ENCODE measurements at regions not wholly inside any gene's neighbourhood (a gene's known extent, or its start where the extent isn't known, plus 50 kb on each side); places are given as distances from the start of the nearest gene placed in this dataset.
"Not testable (repeated sequence)": the region's sequence is repeated elsewhere in the genome, so short reads cannot be mapped to it uniquely, and the experiment has no call there.

GRCh38 chr9:6128030-6128429 is 87.6 kb upstream of the IL33 start:
- no peaks in the 10 kb centered on the region for H3K9me3 ChIP-seq (replicated peaks; ENCODE audit: low read length)
- H3K27me3 ChIP-seq (ENCODE audit: control insufficient read depth, insufficient read depth, low read length), result peaks cover 17% of the 10 kb centered on the region
- H3K4me3 ChIP-seq (ENCODE audit: low read length), result no peak overlapping the region
- no peak overlapping the region for H3K4me2 ChIP-seq (ENCODE audit: low read length)
- H3K4me1 ChIP-seq (ENCODE audit: control insufficient read depth, insufficient read depth, low read length), result no peaks in the 10 kb centered on the region
- no peaks in the 10 kb centered on the region for H3K36me3 ChIP-seq (ENCODE audit: insufficient read depth, low read length)
- no peak overlapping the region for H3K9ac ChIP-seq (ENCODE audit: low read depth, low read length)

DNA sequence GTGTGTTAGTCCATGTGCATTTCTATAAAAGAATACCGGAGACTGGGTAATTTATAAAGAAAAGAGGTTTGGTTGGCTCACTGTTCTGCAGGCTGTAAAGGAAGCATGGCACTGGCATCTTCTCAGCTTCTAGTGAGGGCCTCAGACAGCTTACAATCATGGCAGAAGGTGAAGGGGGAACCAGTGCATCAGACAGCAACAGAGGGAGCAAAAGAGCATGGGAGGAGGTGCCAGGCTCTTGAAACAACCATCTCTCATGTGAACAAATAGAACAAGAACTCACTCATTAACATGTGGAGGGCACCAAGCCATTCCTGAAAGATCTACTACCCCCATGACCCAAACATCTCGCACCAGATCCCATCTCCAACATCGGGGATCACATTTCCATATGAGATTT is 89.2 kb upstream of the IL33 start:
- Histone ChIP-seq H3K36me3 (ENCODE audit: insufficient read depth, low read length) (no peaks in the 10 kb centered on the region), H3K27me3 (ENCODE audit: control insufficient read depth, insufficient read depth, low read length) (peaks cover 17% of the 10 kb centered on the region), H3K9me3 (replicated peaks; ENCODE audit: low read length) (no peaks in the 10 kb centered on the region), H3K9ac (ENCODE audit: low read depth, low read length) (no peak overlapping the region), H3K4me1 (ENCODE audit: control insufficient read depth, insufficient read depth, low read length) (no peaks in the 10 kb centered on the region), H3K4me3 (ENCODE audit: low read length) (no peak overlapping the region), H3K4me2 (ENCODE audit: low read length) (no peak overlapping the region)

GRCh38 chr9:6123416-6123815 is 92.2 kb upstream of the IL33 start:
- Histone ChIP-seq H3K4me2 (ENCODE audit: low read length) (no peak overlapping the region), H3K4me3 (ENCODE audit: low read length) (no peak overlapping the region), H3K36me3 (ENCODE audit: insufficient read depth, low read length) (no peaks in the 10 kb centered on the region), H3K4me1 (ENCODE audit: control insufficient read depth, insufficient read depth, low read length) (no peaks in the 10 kb centered on the region), H3K9ac (ENCODE audit: low read depth, low read length) (no peak overlapping the region), H3K9me3 (replicated peaks; ENCODE audit: low read length) (no peaks in the 10 kb centered on the region), H3K27me3 (ENCODE audit: control insufficient read depth, insufficient read depth, low read length) (peaks cover 17% of the 10 kb centered on the region)

- Histone ChIP-seq H3K36me3 (ENCODE audit: insufficient read depth, low read length) (no peaks in the 10 kb centered on the region), H3K4me3 (ENCODE audit: low read length) (no peak overlapping the region), H3K9ac (ENCODE audit: low read depth, low read length) (no peak overlapping the region), H3K9me3 (replicated peaks; ENCODE audit: low read length) (no peaks in the 10 kb centered on the region), H3K27me3 (ENCODE audit: control insufficient read depth, insufficient read depth, low read length) (peaks cover 12% of the 10 kb centered on the region), H3K4me2 (ENCODE audit: low read length) (no peak overlapping the region), H3K4me1 (ENCODE audit: control insufficient read depth, insufficient read depth, low read length) (no peaks in the 10 kb centered on the region)
Measured at GRCh38 chr9:6121707-6122106, 93.9 kb upstream of the IL33 start.

GRCh38 chr9:6114424-6114823 is 99.0 kb upstream of the RANBP6 start:
- Histone ChIP-seq H3K4me1 (ENCODE audit: control insufficient read depth, insufficient read depth, low read length) (no peaks in the 10 kb centered on the region), H3K36me3 (ENCODE audit: insufficient read depth, low read length) (no peaks in the 10 kb centered on the region), H3K9ac (ENCODE audit: low read depth, low read length) (no peak overlapping the region), H3K9me3 (replicated peaks; ENCODE audit: low read length) (no peaks in the 10 kb centered on the region), H3K4me3 (ENCODE audit: low read length) (no peak overlapping the region), H3K27me3 (ENCODE audit: control insufficient read depth, insufficient read depth, low read length) (no peaks in the 10 kb centered on the region), H3K4me2 (ENCODE audit: low read length) (no peak overlapping the region)

DNA sequence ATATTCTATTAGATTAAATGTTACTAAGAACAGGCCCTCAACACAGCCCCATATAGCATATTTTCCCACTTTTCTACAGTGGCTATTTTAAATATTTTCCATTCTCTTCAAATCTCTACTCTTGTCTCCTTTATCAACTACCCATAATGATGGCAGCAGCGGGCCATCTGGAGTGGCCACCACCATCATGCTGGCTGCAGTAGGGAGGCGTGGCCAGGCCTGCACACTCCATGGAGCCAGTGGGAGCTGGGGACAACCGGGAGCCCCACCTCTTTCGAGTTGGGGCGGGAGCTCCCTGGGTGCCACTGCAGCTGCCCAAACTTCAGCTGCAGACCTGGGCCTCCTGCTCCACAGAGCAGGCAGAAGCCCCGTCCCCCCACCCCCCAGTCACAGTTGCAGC is 98.4 kb upstream of the RANBP6 start:
- Histone ChIP-seq H3K27me3 (ENCODE audit: control insufficient read depth, insufficient read depth, low read length) (no peaks in the 10 kb centered on the region), H3K4me3 (ENCODE audit: low read length) (no peak overlapping the region), H3K9me3 (replicated peaks; ENCODE audit: low read length) (no peaks in the 10 kb centered on the region), H3K4me1 (ENCODE audit: control insufficient read depth, insufficient read depth, low read length) (no peaks in the 10 kb centered on the region), H3K36me3 (ENCODE audit: insufficient read depth, low read length) (no peaks in the 10 kb centered on the region), H3K9ac (ENCODE audit: low read depth, low read length) (no peak overlapping the region), H3K4me2 (ENCODE audit: low read length) (no peak overlapping the region)

DNA sequence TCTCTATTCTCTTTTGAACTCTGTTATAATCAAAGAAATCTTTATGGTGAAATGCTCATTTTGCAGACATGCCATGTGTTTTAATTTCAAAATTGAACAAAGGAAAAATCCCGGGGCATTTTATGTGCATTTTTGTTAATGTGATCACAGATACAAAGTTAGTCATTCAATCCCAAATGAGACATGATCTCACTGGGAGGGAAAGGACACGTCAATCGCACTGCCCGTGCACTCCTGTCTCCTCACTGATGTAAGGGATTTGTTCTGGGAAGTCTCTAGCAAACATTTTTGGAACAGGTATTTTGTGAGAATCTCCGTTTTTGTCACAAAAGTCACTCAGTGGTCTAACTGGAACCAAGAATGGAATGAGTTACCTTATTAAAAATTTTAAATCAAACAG is 97.9 kb upstream of the RANBP6 start:
- no peaks in the 10 kb centered on the region for H3K27me3 ChIP-seq (ENCODE audit: control insufficient read depth, insufficient read depth, low read length)
- H3K36me3 ChIP-seq (ENCODE audit: insufficient read depth, low read length), result no peaks in the 10 kb centered on the region
- H3K4me3 ChIP-seq (ENCODE audit: low read length), result no peak overlapping the region
- no peak overlapping the region for H3K4me2 ChIP-seq (ENCODE audit: low read length)
- H3K4me1 ChIP-seq (ENCODE audit: control insufficient read depth, insufficient read depth, low read length), result no peaks in the 10 kb centered on the region
- H3K9me3 ChIP-seq (replicated peaks; ENCODE audit: low read length), result no peaks in the 10 kb centered on the region
- H3K9ac ChIP-seq (ENCODE audit: low read depth, low read length), result no peak overlapping the region

- Histone ChIP-seq H3K4me2 (ENCODE audit: low read length) (no peak overlapping the region), H3K36me3 (ENCODE audit: insufficient read depth, low read length) (no peaks in the 10 kb centered on the region), H3K4me3 (ENCODE audit: low read length) (no peak overlapping the region), H3K9ac (ENCODE audit: low read depth, low read length) (no peak overlapping the region), H3K4me1 (ENCODE audit: control insufficient read depth, insufficient read depth, low read length) (no peaks in the 10 kb centered on the region), H3K9me3 (replicated peaks; ENCODE audit: low read length) (no peaks in the 10 kb centered on the region), H3K27me3 (ENCODE audit: control insufficient read depth, insufficient read depth, low read length) (peaks cover 3% of the 10 kb centered on the region)
Measured at GRCh38 chr9:6109986-6110385, 94.6 kb upstream of the RANBP6 start.

- H3K4me3 ChIP-seq (ENCODE audit: low read length), result no peak overlapping the region
- no peaks in the 10 kb centered on the region for H3K9me3 ChIP-seq (replicated peaks; ENCODE audit: low read length)
Measured at GRCh38 chr9:6109571-6109970, 94.1 kb upstream of the RANBP6 start.

DNA sequence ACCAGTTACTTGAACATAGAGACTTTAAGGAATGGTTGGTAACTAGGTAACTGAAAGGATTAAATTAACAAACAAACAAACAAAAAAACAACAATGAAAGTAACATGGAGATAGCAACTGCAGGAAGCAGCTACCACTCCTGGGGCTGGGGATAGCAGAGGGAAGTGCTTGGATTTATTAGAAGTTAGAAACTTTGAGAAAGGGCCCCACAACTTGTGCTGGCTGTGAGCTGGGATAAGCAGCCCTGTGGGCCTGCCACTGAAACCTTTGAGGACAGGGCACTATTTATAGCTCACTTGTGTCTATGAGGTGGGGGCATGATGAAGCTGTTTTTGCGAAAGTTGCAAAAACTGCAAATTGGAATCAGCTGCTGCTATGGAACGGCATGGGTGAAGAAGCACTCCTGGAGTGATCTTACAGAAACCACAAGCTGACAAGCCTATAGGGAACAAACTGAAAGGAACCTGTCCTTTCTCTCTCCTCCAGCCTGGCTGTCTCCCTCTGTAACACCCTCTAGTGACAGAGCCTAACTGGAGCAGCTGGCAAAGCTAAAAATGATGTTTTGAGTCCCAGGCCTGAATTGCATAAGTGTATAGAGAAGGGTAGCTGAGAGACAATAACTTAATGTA is 91.4 kb upstream of the RANBP6 start:
- Histone ChIP-seq H3K4me2 (ENCODE audit: low read length) (no peak overlapping the region), H3K9ac (ENCODE audit: low read depth, low read length) (no peak overlapping the region), H3K27me3 (ENCODE audit: control insufficient read depth, insufficient read depth, low read length) (peaks cover 3% of the 10 kb centered on the region), H3K9me3 (replicated peaks; ENCODE audit: low read length) (no peaks in the 10 kb centered on the region), H3K4me1 (ENCODE audit: control insufficient read depth, insufficient read depth, low read length) (no peaks in the 10 kb centered on the region), H3K4me3 (ENCODE audit: low read length) (no peak overlapping the region), H3K36me3 (ENCODE audit: insufficient read depth, low read length) (no peaks in the 10 kb centered on the region)

More at GRCh38 chr9:6109571-6109970, 94.1 kb upstream of the RANBP6 start:
- Histone ChIP-seq H3K4me2 (ENCODE audit: low read length) (no peak overlapping the region), H3K9ac (ENCODE audit: low read depth, low read length) (no peak overlapping the region), H3K4me1 (ENCODE audit: control insufficient read depth, insufficient read depth, low read length) (no peaks in the 10 kb centered on the region), H3K36me3 (ENCODE audit: insufficient read depth, low read length) (no peaks in the 10 kb centered on the region), H3K27me3 (ENCODE audit: control insufficient read depth, insufficient read depth, low read length) (peaks cover 3% of the 10 kb centered on the region)

GRCh38 chr9:6105738-6106137 is 90.3 kb upstream of the RANBP6 start:
- H3K27me3 ChIP-seq (ENCODE audit: control insufficient read depth, insufficient read depth, low read length), result peaks cover 3% of the 10 kb centered on the region
- H3K4me1 ChIP-seq (ENCODE audit: control insufficient read depth, insufficient read depth, low read length), result no peaks in the 10 kb centered on the region

DNA sequence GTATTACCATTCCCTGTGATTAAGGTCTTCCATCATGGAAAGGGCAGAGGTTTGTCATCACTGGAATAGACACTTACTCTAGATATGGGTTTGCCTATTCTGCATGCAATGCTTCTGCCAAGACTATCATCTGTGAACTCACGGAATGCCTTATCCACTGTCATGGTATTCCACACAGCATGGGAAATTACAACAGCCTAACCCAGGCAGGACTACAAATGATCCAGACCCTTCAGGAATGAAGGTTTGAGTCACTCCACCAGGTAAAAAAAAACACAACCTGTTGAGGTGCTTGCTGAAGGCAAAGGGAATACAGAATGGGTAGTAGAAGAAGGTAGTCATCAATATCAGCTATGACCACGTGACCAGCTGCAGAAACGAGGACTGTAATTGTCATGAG is 89.0 kb upstream of the RANBP6 start:
- not testable (repeated sequence) for H3K4me2 ChIP-seq (ENCODE audit: low read length); H3K36me3 ChIP-seq (ENCODE audit: insufficient read depth, low read length); H3K27me3 ChIP-seq (ENCODE audit: control insufficient read depth, insufficient read depth, low read length); H3K4me1 ChIP-seq (ENCODE audit: control insufficient read depth, insufficient read depth, low read length); H3K9me3 ChIP-seq (replicated peaks; ENCODE audit: low read length); H3K9ac ChIP-seq (ENCODE audit: low read depth, low read length); H3K4me3 ChIP-seq (ENCODE audit: low read length)

More at GRCh38 chr9:6105738-6106137, 90.3 kb upstream of the RANBP6 start:
- no peaks in the 10 kb centered on the region for H3K9me3 ChIP-seq (replicated peaks; ENCODE audit: low read length)
- no peak overlapping the region for H3K9ac ChIP-seq (ENCODE audit: low read depth, low read length)
- no peak overlapping the region for H3K4me2 ChIP-seq (ENCODE audit: low read length)
- no peaks in the 10 kb centered on the region for H3K36me3 ChIP-seq (ENCODE audit: insufficient read depth, low read length)
- H3K4me3 ChIP-seq (ENCODE audit: low read length), result no peak overlapping the region
